ENCODE measurements at regions not wholly inside any gene's neighbourhood (a gene's known extent, or its start where the extent isn't known, plus 50 kb on each side); places are given as distances from the start of the nearest gene placed in this dataset.

DNA sequence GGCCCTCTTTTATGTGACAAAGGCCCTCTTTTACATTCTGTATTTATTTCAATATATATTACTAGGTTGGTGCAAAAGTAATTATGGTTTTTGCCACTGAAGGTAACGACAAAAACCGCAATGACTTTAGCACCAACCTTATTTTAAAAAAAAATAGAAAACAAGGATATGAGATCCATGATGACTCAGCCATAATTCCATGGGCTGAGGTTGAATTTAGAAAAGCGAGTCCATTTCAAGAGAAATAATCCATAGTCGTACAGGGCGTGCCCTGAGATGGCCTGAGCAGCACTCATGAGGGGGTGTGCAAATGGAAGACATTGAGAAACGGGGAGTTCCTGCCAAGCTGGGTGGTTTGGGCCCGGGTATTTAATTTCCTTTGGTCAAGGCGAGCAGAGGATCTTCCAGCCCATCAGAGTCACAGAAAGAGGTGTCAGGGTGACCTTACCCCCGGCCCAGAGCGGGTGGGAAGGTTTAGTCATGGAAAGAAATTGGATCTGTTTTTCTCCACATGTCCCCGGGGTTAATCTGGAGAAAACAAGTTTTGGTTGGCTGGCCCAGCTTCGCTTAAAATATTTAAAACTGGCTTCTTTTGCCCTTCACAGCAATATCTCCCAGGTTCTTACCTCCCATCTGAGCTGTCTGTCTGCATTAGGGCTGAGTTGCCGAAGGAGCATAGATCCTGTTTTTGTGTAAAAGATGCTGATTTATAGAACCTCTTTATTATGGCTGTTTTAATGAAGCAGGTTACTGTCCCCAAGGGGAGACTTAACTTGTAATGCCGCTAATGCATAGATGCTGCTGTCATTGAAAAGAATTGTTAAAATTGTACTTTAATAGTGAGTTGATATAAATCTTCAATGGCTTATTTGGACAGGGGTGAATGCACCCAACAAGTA is 255.6 kb downstream of the PREX1 start:
- H3K4me3 ChIP-seq: no peak overlapping the region
- DNase-seq (no peak), ATAC-seq (no peak)
- TF ChIP-seq, protein P1, sequence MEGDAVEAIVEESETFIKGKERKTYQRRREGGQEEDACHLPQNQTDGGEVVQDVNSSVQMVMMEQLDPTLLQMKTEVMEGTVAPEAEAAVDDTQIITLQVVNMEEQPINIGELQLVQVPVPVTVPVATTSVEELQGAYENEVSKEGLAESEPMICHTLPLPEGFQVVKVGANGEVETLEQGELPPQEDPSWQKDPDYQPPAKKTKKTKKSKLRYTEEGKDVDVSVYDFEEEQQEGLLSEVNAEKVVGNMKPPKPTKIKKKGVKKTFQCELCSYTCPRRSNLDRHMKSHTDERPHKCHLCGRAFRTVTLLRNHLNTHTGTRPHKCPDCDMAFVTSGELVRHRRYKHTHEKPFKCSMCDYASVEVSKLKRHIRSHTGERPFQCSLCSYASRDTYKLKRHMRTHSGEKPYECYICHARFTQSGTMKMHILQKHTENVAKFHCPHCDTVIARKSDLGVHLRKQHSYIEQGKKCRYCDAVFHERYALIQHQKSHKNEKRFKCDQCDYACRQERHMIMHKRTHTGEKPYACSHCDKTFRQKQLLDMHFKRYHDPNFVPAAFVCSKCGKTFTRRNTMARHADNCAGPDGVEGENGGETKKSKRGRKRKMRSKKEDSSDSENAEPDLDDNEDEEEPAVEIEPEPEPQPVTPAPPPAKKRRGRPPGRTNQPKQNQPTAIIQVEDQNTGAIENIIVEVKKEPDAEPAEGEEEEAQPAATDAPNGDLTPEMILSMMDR (IDR thresholded peaks at IDR 0.05): no peak
- no peaks in the 10 kb centered on the region for H3K9me3 ChIP-seq
- H3K36me3 ChIP-seq (ENCODE audit: low read depth): no peaks in the 10 kb centered on the region
- H3K4me1 ChIP-seq (ENCODE audit: low read depth): no peaks in the 10 kb centered on the region
- intact Hi-C loops (cut with DNase I, micrococcal nuclease): no loop called here

DNA sequence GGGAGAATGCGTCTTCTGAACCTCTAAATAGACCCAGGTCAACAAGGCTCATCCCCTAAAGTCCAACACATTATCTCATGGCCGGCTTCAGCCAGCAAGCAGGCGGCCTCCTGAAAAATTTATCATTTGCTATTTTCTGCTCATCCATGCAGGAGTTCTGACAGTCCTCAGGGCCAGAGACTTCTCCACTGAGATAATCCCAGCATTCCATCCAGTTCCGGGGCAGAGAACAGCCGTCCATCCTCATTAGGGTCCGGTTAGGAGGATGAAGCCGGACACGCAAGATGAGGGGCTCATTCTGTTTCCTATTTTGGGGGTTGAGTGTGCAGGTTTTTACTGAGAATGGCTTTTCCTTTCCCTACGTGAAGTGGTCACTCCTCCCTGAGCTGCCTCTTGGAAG is 258.1 kb downstream of the PREX1 start:
- TF ChIP-seq, protein P1 (IDR thresholded peaks at IDR 0.05): no peak
- intact Hi-C loops (cut with DNase I, micrococcal nuclease): no loop called here
- DNase-seq: no peak
- no peaks in the 10 kb centered on the region for H3K36me3 ChIP-seq (ENCODE audit: low read depth)
- no peaks in the 10 kb centered on the region for H3K4me1 ChIP-seq (ENCODE audit: low read depth)
- no peak for ATAC-seq
- H3K4me3 ChIP-seq: no peak overlapping the region
- no peaks in the 10 kb centered on the region for H3K9me3 ChIP-seq

DNA sequence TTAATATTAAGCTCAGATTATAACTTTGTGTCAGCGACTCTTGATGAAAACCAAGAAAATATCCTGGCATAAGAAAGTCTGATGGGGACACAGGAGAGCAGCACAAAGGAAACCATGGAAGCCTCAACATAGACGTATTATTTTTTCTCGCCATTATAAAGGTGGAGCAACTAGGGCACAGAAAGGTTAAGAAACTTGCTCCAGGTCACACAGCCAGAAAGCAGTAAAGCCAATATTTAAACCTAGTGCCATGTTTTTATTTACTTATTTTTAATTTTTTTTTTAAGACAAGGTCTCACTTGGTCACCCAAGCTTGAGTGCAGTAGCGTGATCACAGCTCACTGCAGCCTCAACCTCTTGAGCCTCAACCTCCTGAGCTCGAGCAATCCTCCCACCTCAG is 259.3 kb downstream of the PREX1 start:
- no peak for ATAC-seq
- no peaks in the 10 kb centered on the region for H3K36me3 ChIP-seq (ENCODE audit: low read depth)

DNA sequence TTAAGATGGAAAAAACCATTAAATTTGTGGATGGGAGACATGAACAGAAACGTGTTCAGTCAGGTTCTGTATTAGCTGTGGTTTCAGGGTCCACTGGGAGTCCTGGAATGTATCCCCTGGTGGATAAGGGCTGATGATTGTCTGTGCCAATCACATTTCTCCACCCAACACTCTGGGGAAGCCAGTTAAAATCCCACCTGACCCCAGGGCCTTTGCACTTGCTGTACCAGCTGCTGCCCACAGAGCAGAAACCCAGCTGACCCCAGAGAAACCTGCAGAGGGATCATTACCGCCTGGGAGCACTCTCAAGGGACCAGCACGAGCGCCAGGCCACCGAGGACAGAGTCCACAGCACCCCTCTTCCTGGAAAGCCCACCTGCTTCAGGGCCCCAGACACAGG is 260.7 kb downstream of the PREX1 start:
- H3K9me3 ChIP-seq: no peaks in the 10 kb centered on the region
- DNase-seq (no peak), ATAC-seq (no peak)
- intact Hi-C loops (cut with DNase I, micrococcal nuclease): no loop called here
- TF ChIP-seq, protein P1 (IDR thresholded peaks at IDR 0.05): no peak
- no peak overlapping the region for H3K4me3 ChIP-seq
- H3K4me1 ChIP-seq (ENCODE audit: low read depth): no peaks in the 10 kb centered on the region
- H3K36me3 ChIP-seq (ENCODE audit: low read depth): no peaks in the 10 kb centered on the region

More for the DNA sequence above, 259.3 kb downstream of the PREX1 start:
- TF ChIP-seq, protein P1 (IDR thresholded peaks at IDR 0.05): no peak
- intact Hi-C loops (cut with DNase I, micrococcal nuclease): no loop called here
- DNase-seq: no peak
- Histone ChIP-seq H3K4me3 (no peak overlapping the region), H3K4me1 (ENCODE audit: low read depth) (no peaks in the 10 kb centered on the region), H3K9me3 (no peaks in the 10 kb centered on the region)

DNA sequence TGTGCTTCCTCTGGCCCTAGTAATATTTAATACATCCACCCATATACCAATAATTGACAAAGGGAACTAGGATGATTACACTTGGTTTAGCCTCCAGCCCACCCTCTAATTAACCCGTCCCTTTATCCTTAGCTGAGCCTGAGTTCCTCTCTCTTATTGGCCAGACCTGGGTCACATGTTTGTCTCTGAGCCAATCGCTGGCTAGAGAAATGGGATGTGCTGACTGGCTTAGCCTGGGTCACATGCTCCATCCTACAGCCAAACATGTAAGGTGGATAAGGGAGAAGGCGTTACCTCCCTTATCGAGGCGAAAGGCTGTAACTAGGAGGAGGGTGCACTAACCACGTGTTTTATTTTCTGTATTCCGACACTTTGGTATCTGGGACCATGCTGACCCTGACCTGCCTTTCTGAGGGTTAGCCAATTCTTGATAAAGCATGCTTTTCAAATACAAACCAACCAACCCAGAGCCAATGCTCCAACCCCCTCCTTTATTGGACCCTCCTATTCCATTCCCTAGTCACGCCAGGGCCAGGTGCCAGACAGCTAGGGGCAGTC is 262.7 kb downstream of the PREX1 start:
- no peaks in the 10 kb centered on the region for H3K36me3 ChIP-seq (ENCODE audit: low read depth)
- no peaks in the 10 kb centered on the region for H3K4me1 ChIP-seq (ENCODE audit: low read depth)
- intact Hi-C loops (cut with DNase I, micrococcal nuclease): no loop called here
- H3K4me3 ChIP-seq: no peak overlapping the region
- ATAC-seq: no peak
- H3K9me3 ChIP-seq: no peaks in the 10 kb centered on the region
- no peak for DNase-seq
- TF ChIP-seq, protein P1 (IDR thresholded peaks at IDR 0.05): no peak
